Lower lobe of right lung (tissue), 2 donors: ENCODE measurements at regions not wholly inside any gene's neighbourhood (a gene's known extent, or its start where the extent isn't known, plus 50 kb on each side); places are given as distances from the start of the nearest gene placed in this dataset.

ENCODE experiments used
- ATAC-seq, 2 donors: fragments of 200-7000 bp; cut with Tn5 transposase; one replicate each; pipeline ENCODE4 v1.9.1; 2020 to 2022; ENCODE audit warnings: mild to moderate bottlenecking in 2 of 2, moderate library complexity in 2 of 2
- DNase-seq: peaks from one replicate; pipeline ENCODE4 v3.0.0-alpha.2; 2020
- H3K27ac ChIP-seq: fragments of 200-600 bp; one replicate; pipeline ENCODE4 v1.8.0; 2022
- H3K27me3 ChIP-seq: fragments of 200-600 bp; one replicate; pipeline ENCODE4 v1.8.0; 2022; ENCODE audit warnings: low read depth
- H3K36me3 ChIP-seq: fragments of 200-600 bp; one replicate; pipeline ENCODE4 v1.8.0; 2022; ENCODE audit warnings: mild to moderate bottlenecking
- H3K4me1 ChIP-seq: fragments of 200-600 bp; one replicate; pipeline ENCODE4 v1.8.0; 2022
- H3K4me3 ChIP-seq: fragments of 200-600 bp; one replicate; pipeline ENCODE4 v1.8.0; 2022; ENCODE audit warnings: mild to moderate bottlenecking
- H3K9me3 ChIP-seq: fragments of 200-600 bp; one replicate; pipeline ENCODE4 v1.8.0; 2022
- CTCF ChIP-seq: fragments of 200-600 bp; IDR thresholded peaks from one replicate; pipeline ENCODE4 v1.8.0; 2022; ENCODE audit warnings: antibody characterized with exemption, mild to moderate bottlenecking
- intact Hi-C: fragments of 100-400 bp; cut with DNase I; formaldehyde crosslinking; loops from one replicate; pipeline ENCODE4 v1.11.0; 2022
- donor health status: DM: no; HTN: yes; CAD: no; lungs with severe emphysema.

- Histone ChIP-seq H3K4me3 (no peak overlapping the region), H3K4me1 (no peaks in the 10 kb centered on the region), H3K36me3 (no peaks in the 10 kb centered on the region), H3K27ac (peak overlapping the region; percentile 20), H3K27me3 (no peaks in the 10 kb centered on the region), H3K9me3 (no peaks in the 10 kb centered on the region)
- ATAC-seq: peak; percentile 40 to 72
- intact Hi-C loops: no loop called here
- no peak for DNase-seq
- no peak for TF ChIP-seq CTCF
These were observed 831.3 kb downstream of the MTRR start for GRCh38 chr5:8700222-8700621.

- H3K36me3 ChIP-seq: no peaks in the 10 kb centered on the region
- H3K27me3 ChIP-seq: no peaks in the 10 kb centered on the region
- H3K9me3 ChIP-seq: no peaks in the 10 kb centered on the region
- no peak for TF ChIP-seq CTCF
- no peak overlapping the region for H3K4me3 ChIP-seq
- H3K27ac ChIP-seq: peak overlapping the region; percentile 20
- DNase-seq: no peak
- no peak for ATAC-seq
- intact Hi-C loops: no loop called here
- no peaks in the 10 kb centered on the region for H3K4me1 ChIP-seq
These were observed 831.7 kb downstream of the MTRR start for GRCh38 chr5:8700671-8701070.

GRCh38 chr5:8701251-8701650, 832.3 kb downstream of the MTRR start:
- Histone ChIP-seq H3K4me1 (no peaks in the 10 kb centered on the region), H3K9me3 (no peaks in the 10 kb centered on the region), H3K27ac (peak overlapping the region; percentile 20), H3K36me3 (no peaks in the 10 kb centered on the region), H3K4me3 (no peak overlapping the region), H3K27me3 (no peaks in the 10 kb centered on the region)
- no peak for TF ChIP-seq CTCF
- ATAC-seq: peak in 1 of 2 donors; percentile 36
- DNase-seq: no peak
- intact Hi-C loops: no loop called here

- ATAC-seq (no peak), DNase-seq (no peak)
- no peak for TF ChIP-seq CTCF
- Histone ChIP-seq H3K27me3 (no peaks in the 10 kb centered on the region), H3K27ac (no peak overlapping the region), H3K9me3 (no peaks in the 10 kb centered on the region), H3K36me3 (no peaks in the 10 kb centered on the region), H3K4me1 (no peaks in the 10 kb centered on the region), H3K4me3 (no peak overlapping the region)
- intact Hi-C loops: no loop called here
These were observed 835.4 kb downstream of the SEMA5A start for GRCh38 chr5:8710426-8710930.

GRCh38 chr5:8714198-8714597, 831.7 kb downstream of the SEMA5A start:
- Histone ChIP-seq H3K36me3 (no peaks in the 10 kb centered on the region), H3K27ac (no peak overlapping the region), H3K9me3 (no peaks in the 10 kb centered on the region), H3K4me1 (no peaks in the 10 kb centered on the region), H3K27me3 (no peaks in the 10 kb centered on the region), H3K4me3 (no peak overlapping the region)
- intact Hi-C loops: no loop called here
- no peak for TF ChIP-seq CTCF
- no peak for ATAC-seq
- DNase-seq: no peak

GRCh38 chr5:8714861-8715260, 831.0 kb downstream of the SEMA5A start:
- H3K9me3 ChIP-seq: no peaks in the 10 kb centered on the region
- no peaks in the 10 kb centered on the region for H3K4me1 ChIP-seq
- ATAC-seq (no peak), DNase-seq (no peak)
- H3K27me3 ChIP-seq: no peaks in the 10 kb centered on the region
- intact Hi-C loops: no loop called here
- TF ChIP-seq CTCF: no peak
- no peaks in the 10 kb centered on the region for H3K36me3 ChIP-seq
- no peak overlapping the region for H3K27ac ChIP-seq
- no peak overlapping the region for H3K4me3 ChIP-seq
